ENCODE measurements at regions not wholly inside any gene's neighbourhood (a gene's known extent, or its start where the extent isn't known, plus 50 kb on each side); places are given as distances from the start of the nearest gene placed in this dataset.

DNA sequence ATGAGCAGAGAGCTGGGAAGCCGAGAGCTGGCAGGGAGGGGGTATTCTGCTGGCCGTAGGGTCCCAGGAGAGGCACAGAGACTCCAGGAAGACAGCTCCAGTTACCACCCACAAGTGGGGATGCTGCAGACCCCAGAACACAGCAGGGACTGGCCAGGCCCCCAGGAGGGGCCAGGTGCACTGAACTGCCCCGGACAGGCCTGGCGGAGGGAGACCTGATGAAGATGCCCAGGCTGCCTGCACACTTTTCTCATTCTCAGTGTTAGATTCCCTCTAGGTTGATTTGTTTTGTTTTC lies 110.8 kb downstream of the CPZ start:
- TF ChIP-seq POLR2A (IDR thresholded peaks at IDR 0.05; ENCODE audit: low read depth, low read length) (no peak), JUN (IDR thresholded peaks at IDR 0.05; ENCODE audit: borderline replicate concordance, insufficient read depth, insufficient read length, low read depth) (no peak)
- TF ChIP-seq, protein P1, sequence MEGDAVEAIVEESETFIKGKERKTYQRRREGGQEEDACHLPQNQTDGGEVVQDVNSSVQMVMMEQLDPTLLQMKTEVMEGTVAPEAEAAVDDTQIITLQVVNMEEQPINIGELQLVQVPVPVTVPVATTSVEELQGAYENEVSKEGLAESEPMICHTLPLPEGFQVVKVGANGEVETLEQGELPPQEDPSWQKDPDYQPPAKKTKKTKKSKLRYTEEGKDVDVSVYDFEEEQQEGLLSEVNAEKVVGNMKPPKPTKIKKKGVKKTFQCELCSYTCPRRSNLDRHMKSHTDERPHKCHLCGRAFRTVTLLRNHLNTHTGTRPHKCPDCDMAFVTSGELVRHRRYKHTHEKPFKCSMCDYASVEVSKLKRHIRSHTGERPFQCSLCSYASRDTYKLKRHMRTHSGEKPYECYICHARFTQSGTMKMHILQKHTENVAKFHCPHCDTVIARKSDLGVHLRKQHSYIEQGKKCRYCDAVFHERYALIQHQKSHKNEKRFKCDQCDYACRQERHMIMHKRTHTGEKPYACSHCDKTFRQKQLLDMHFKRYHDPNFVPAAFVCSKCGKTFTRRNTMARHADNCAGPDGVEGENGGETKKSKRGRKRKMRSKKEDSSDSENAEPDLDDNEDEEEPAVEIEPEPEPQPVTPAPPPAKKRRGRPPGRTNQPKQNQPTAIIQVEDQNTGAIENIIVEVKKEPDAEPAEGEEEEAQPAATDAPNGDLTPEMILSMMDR (IDR thresholded peaks at IDR 0.05; ENCODE audit: extremely low read depth in 1 of 2, insufficient read depth in 1 of 2, low read depth in 1 of 2, low read length in 2 of 2): no peak
